DMS153 (cell line): ENCODE measurements at regions not wholly inside any gene's neighbourhood (a gene's known extent, or its start where the extent isn't known, plus 50 kb on each side); places are given as distances from the start of the nearest gene placed in this dataset.

Source experiments
- DNase-seq: peaks from one replicate; lab custom pipeline; 2025; lab: John Stamatoyannopoulos, UW

DNA sequence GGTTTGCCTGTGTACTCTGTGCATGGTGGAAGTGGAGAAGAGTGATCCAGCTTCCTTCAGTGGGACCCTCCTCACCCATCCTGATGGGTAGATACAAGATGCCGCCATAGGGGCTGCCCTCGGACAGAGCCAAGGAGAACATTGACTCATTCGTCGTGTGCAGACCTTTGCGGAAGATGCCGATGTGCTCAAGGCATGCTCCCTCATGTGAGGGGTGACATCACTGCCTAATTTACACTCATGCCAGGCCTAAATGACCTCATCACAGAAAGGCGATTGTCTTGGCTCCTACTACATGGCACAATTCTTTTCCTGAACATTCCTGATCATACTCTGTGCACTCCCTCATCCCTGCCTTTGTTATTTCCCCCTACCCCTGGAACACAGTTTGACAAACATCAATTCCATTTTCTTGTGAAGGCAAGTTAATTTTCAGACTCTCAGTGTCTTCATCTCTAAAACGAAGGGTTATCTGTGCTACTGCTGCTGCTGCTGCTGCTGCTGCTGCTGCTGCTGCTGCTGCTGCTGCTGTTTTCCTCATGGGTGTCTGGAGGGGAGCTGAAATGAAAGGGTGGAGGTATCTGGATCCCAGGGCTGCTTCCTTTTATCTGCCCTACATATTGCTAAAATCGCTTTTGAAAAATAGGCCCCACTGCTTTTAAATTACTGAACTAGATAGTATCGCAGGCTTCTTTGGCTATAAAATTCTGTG is 146.5 kb upstream of the ARGLU1 start:
- DNase-seq, result no peak

DNA sequence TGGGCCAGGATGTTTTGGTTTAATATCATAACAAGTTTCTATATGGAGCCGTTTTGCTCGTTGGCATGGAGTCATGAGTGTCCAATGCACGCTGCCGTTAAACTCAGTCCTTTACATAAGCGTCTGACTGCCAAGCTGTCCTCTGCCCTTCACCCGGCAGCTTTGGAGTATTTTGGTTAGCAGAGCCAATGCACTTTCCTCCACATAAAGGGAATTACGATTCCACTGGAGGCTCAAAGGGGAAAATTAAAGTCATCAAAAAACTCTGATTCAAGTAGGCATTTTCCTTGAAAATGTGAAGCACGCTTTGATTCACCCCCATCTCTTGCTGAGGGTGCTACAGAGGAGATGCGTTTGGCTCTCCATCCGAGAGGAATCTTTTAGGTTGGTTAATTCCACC is 144.4 kb upstream of the ARGLU1 start:
- DNase-seq, result no peak

DNA sequence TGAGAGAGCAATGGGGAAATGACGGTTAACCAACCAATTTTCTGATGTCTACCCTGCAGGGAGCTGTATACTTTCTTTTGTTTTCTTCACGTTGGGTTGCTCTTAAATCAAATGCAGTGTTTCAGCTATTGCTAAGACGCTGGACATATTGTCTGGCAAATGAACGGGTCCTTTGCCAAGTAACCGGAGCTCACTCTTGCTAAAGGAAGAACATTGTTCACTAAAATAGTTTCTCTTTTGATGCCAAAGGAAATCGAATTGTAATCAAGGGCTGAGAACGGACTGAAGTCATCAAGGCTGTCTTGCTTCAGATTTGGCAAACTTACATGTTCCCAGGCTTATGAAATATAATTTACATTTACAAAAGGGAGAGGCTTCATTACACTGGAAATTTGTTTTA is 142.3 kb upstream of the ARGLU1 start:
- no peak for DNase-seq

DNA sequence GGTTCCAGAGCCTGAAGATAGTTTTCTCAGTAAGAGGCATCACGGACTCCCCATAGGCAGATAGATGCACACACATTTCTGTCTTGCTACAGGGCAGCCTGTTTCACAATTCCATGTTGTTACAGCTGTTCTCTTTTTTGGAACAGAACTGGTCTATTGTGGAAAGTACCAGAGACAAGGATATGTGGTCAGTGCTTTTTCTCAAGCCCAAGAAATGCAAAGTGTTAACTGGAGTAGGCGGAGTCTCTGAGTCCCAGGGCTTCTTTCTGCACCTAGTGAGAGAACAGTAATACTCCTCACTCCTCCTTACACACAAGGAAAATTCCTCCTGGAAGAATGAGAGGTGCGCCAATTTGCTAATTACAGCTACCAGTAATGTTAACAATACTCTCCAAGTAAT is 141.6 kb upstream of the ARGLU1 start:
- no peak for DNase-seq

DNA sequence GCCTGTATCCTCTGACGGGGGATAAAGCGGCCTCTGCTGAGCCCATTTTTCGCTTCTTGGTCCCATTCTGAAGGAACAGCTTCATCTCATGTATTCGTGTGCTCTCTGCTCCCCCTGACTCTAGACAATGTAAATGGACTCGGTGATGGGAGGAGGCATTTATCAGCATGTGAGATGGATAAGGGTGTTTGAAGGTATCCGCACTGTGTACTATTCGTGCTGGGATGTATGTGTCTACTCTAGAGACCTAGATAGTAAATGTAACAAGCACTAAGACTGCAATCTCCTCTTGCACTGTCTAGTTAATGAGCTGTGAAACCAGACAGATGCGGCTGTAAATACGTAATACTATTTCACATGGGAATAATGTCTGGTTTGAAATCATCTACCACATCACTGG is 134.6 kb upstream of the ARGLU1 start:
- no peak for DNase-seq

DNA sequence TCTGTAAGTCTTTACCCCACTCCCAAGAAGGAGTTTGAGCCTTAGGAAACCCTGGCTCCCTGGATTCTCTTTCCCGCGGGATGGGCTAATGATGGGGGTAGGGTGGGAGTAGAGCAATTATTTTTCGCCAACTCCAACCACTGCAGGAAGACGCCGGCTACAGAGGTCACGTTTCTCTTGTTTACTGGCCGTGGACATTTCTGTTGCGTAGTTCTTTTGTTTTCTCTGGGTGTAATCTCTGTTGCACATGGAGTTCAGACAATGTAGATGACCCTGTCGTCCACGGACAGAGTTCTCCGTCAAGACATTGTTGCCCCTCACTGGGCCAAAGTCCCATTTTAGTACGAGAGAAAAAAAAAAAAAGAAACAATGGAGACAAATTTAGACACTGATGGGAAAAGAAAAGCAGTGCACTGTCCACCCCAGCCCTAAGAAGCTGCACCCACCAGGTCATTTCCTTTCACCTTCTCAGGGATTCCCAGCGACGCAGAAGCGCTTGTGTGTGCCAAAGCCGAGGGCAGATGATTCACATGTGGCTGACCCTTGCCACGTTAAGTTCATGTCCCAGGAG is 133.9 kb upstream of the ARGLU1 start:
- DNase-seq, result no peak

DNA sequence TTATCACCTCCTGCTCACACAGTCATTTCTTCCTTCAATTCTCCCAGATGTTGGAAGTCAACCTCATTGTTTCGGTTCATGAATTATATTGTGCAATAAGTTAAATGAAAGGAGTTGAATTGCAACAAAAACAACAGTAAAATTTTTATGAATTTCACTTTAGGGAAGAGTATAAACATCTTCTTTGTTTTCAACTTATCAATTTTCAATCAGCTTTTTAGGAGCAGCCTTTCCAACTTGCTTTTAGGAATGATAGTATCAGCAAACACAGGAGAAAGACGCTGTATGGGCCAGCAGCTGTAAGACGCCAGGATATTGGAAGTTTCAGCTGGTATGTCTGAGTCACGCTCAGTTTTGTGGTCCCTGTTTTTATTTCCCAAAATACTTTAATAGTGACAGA is 132.5 kb upstream of the ARGLU1 start:
- DNase-seq, result no peak

DNA sequence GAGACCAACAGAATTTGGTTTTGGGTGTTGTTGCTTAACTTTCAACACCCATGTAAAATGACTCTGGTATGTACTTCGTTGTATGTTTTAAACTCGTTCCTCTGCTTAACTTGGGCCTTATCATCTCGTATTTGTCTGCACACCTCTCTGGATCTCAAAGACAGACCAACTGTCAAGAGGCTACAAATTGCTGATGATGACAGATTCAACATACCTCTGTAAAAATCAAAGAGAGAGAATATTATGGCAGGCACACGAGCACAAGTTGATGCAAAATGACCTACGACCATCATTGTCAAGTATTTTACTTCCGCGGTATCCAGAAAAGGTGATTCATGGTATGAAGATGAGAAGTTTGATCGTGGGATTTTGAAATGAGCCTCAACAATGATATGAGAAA is 132.1 kb upstream of the ARGLU1 start:
- DNase-seq, result no peak

DNA sequence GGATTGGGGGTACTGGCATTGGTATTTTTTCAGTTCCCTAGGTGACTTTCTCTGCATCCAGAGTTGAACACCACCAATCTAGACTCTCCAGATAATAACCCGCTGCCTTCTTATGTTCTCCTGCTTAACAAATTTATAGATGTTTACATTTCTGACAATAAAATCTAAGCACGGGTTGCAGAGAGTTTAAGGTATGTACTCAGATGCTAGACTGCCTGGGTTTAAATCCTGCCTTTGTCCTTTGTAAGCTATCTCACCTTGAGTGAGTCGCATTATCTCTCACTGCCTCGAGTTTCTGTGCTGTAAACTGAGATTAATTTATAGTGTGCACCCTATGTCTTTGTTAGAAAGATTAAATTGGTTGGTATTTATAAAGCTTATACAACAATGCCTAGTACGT is 131.4 kb upstream of the ARGLU1 start:
- DNase-seq, result no peak

DNA sequence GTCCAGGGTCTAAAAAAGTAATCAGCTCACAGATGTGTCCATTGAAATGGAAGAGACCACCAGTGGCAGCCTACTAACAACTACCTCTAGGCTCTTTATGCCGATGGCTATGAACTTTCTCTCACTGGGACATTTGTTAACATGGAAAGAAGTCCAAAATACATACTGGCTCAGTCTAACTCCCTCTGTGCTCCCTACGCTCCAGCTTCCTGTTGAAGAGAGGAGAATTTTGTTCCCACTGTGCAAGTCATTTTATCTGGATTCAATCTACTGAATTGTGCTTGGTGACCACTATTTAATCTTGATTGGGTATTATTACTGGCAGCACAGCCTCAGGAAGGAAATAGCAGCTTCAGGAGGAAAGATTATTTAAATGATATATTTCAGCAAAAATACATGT is 128.8 kb upstream of the ARGLU1 start:
- DNase-seq, result no peak

DNA sequence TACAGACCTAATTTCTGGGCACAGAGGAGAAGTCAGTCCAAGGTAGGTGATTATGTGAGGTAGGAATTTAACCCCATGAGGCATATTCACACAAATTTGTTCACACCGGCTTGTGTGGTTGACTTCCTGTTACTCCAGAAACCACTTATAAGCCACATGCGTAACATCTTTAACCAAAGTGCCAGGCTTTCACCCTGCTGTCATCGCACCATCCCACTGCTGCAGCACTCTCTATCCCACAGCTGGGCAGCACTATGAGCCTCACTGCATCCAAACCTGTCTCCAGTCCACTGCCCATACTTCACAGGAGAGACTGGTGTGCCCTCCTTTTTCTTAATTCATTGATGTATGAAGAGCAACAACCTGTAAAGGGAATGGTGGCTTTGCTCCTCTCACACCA is 128.2 kb upstream of the ARGLU1 start:
- DNase-seq, result no peak

DNA sequence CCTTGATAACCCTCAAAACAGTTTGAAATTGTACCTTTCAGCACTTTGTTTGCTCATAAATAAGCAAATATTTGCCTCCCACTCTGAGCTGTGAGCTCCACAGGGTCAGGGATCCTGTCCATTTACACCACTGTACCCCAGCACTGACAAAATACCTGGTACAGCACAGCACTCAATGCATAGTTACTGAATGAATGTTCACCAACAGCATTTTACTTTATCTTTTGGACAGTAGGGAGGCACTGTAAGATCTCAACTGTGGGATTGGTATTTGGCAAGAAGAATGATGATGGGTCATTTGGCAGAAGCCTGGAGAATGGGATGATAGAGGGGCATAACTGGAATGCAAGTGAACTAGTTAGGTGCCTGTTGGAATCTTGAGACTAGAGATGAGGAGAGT is 127.2 kb upstream of the ARGLU1 start:
- DNase-seq, result no peak

DNA sequence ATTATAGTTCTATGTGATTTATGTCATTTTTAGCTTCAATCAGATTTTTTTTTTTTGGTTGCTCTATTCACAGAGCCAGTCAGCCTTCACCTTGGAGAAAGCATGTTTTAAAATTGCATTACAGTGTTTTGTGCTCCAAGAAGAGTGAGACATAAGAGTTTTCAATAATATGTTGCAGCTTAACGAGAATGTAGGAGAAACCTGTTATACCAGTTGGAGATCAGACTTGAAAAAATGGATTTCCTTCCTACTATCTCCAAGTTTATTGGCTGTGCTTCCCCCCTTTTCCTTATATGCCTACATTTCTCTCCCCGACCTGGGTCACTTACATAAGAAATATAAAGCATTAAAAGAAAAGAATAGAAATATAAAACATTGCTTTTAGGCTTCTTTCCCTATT is 123.9 kb upstream of the ARGLU1 start:
- no peak for DNase-seq

DNA sequence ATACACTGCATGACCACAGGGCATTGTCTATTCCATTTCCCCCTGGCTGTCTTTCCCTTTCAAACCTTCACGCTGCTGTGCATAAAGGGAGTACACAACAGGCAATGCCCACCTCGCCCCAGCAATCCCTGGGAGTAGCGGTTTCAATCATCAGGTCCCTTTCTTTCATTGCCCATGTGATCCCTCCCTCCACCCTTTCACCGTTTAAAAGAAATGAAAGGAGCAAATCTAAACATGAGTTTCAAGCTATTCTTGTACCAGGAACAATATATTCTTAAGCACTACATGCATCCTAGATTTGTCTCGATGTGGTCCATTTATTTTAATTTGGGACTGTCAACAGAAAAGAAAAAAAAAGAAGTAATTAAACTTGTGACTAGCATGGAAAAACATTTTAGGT is 123.4 kb upstream of the ARGLU1 start:
- DNase-seq, result no peak

DNA sequence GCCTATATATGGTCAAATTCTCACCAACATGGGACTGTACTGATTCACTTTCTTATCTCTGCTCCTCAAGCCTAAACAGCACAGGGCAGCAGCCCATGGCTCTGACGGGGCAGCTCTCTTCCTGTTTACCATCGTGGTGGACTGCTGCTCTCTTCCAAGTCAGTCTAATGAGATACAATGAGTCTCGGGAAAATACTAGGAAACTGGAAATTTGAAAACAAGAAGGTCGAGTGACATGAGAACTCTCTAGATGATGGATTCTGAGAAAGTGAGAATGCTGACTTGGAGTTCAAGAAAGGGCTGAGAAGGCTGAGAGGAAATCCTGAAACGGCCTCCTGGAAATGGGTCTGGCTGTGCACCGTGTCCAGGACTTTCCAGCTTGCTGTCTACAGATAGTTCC is 122.8 kb upstream of the ARGLU1 start:
- no peak for DNase-seq

DNA sequence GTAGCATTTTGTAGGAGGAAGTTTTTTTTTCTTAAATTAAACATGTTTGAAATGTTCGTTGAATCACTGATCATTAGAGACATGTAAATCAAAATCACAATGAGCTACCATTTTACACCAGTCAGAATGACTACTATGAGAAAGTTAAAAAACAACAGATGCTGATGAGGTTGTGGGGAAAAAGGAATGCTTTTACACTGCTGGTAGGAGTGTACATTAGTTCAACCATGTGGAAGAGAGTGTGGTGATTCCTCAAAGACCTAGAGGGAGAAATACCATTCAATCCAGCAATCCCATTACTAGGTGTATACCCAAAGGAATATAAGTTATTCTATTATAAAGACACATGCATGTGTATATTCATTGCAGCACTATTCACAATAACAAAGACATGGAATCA is 122.0 kb upstream of the ARGLU1 start:
- no peak for DNase-seq

DNA sequence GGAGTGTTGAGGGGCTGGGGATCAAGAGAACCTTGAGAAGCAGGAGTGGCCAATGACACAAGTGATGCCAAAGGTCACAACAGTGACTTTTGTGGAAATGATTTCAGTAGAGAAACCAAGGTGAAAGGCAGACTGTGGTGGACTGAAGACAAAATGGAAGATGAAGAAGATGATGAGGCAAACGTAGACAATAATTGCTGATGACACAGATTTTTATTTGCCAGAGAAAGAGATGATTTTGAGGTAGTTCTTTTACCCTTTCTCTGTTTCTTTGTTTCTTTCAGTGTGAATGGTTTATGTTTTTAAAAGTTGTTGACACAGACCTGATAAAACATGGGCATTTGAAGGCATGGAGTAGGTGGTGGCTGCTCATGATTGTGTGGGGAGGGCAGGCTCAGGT is 121.0 kb upstream of the ARGLU1 start:
- DNase-seq, result no peak

DNA sequence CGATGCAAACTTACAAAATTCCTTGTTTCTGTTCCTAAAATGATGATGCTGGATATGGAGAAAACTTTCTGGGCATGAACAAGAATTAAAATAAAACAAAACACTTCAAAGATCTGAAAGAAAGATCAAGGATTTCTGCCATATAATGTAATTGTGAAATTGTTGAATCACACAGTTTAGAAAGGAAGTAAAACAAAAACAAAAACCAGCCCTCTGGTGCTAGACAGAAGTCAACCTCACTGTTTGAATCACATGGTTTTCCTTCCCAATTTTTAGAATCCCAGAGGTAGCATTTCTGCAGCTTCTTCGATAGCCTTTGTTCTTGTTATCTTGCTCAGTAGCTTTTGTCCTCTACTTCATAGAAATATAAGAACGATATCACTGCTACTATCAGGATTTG is 118.2 kb upstream of the ARGLU1 start:
- no peak for DNase-seq

DNA sequence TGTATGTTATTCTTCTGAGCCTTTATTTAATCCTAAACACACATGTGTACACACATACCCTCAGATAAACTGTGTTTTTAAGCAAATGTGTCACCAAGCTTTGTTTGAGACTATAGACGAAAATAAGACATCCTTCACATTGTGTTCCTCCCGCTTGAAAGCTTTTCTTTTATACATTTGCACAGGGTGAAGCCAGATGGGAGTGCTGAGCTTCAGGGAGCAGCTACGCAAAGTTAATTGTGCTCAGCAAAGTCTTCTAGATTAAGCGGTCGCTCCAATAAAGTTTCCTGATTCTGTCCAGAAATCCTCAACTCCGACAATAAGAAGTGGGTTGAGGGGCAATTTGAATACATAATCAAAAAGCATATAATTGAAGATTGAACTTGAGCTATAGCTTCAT is 117.2 kb upstream of the ARGLU1 start:
- no peak for DNase-seq

DNA sequence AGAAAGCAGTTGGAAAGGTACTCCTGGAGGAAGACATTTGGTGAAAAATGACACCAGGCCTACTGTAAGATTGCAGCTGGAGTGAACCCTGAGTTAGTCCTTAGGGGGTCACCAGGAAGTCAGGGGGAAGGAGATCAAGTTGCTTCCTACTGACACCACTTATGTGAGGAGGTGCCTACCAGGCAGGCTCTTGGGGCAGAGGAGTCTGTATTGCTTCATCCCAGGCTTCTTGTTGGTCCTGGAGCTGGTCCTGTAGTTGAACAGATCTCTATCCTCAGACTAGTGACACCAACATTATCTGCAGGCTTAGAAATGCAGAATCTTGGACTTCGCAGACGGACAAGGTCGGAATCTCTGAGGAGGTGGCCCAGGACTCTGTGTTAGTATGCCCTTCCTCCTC is 116.0 kb upstream of the ARGLU1 start:
- DNase-seq, result no peak

DNA sequence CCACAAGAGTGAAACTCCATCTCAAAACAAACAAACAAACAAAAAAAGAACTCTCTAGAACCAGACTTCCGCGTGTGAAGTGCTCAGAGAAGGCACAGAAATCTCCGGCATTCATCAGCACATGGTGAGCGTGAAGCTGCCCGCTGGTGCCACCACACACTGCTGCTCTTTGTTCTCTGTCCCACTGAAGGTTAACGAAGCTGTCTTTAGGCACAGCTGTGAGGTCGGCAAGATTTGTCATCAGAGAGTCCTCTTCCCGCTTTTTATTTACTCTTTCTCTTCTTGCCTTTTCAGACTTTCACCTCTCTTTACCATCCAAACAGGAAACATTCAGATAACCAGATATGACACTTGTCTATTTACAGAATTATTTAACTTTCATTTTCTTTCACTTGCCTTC is 115.2 kb upstream of the ARGLU1 start:
- DNase-seq, result no peak

DNA sequence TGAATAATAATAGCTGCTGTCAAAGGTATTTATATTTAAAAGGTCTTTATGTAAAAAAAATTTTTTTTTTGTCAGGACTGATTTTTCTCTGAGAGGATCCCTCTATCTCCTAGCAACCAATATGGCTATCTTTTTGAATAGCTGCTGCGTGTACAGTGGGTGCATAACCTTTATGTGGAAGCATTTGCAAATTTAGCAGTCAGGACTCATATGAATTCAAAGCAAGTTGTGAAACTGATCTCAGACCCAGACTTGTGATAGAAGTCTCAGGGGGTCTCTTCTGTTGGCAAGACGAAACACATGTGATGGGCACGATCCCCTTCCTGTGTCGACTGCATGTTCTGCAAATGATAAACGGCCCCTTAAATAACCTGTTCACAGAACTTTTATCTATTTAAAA is 114.1 kb upstream of the ARGLU1 start:
- no peak for DNase-seq

DNA sequence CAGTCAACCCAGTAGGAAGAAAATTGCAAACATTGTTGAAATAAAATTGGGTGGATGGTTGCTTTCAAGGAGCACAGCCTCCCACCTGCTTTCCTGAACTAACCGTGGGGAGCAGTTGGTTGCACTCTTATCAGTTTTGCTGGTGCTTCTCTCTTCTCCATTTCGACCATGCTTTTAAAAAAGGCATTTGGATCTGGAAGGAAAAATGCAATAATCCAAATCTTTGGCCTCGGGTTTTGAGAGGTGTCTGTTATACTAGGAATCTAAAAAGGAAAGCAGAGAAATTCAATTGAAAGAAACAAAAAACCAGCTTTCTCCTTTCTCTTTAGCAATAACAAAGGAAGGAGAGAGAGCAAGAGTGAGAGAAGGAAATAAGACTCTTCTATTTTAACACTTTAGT is 113.6 kb upstream of the ARGLU1 start:
- DNase-seq, result no peak

DNA sequence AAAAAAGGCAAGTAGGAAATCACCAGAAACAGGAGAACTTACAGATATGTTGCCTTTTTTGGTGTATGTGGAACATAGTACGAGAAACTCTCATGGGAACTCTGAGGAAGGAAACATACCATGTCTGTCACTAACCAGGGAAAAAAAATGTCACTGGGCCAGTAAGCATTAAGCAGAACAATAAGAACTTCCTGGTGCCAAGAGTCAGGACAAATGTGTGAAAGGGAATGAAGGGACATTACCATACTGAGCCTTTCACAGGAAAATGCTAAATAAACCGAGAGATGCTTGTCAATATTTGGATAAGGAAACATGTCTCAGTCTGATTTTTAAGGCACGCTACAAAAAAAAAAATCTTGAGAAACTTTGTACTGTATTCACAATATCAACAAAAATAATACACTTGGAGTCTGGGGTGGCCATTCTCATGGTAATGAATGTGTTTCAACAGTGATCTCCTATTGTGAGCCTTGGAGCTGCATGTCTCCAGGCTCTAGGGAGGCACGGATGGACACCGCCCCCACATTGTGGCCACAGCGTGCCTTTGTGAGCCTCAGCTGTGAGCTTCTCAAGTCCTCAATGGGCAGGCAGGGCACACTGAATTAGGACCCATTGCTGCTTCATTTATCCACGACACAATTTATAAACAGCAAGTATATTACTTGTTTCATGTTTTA is 113.0 kb upstream of the ARGLU1 start:
- DNase-seq, result peak; percentile 13
